Adrenal gland (tissue), 9 donors: ENCODE measurements at regions not wholly inside any gene's neighbourhood (a gene's known extent, or its start where the extent isn't known, plus 50 kb on each side); places are given as distances from the start of the nearest gene placed in this dataset.
"Not testable (repeated sequence)": the region's sequence is repeated elsewhere in the genome, so short reads cannot be mapped to it uniquely, and the experiment has no call there.

Experiments used
- DNase-seq, 7 donors: peaks; one replicate each; pipeline ENCODE4 v3.0.0-alpha.2; 2019 to 2020
- H3K27ac ChIP-seq, 5 donors: fragments of 200-600 bp; sonication (generic) in 4 of 5; 1 replicate in 3 of 5; 2 replicates in 2 of 5; pipeline versions ENCODE4 v1.5.1 to v1.8.0; 2016 to 2020; ENCODE audit warnings: mild to moderate bottlenecking in 1 of 5
- H3K27me3 ChIP-seq: fragments of 200-600 bp; 2 replicates; pipeline ENCODE4 v1.8.0; 2021
- H3K36me3 ChIP-seq, 2 donors: fragments of 200-600 bp; replicated peaks in 1 of 2; 1 replicate in 1 of 2; 2 replicates in 1 of 2; pipeline versions ENCODE4 v1.5.1 to v1.8.0; 2018 to 2022
- H3K4me1 ChIP-seq, 2 donors: fragments of 200-600 bp; replicated peaks in 1 of 2; 1 replicate in 1 of 2; 2 replicates in 1 of 2; pipeline versions ENCODE4 v1.5.1 to v1.8.0; 2018 to 2021
- H3K4me3 ChIP-seq, 4 donors: fragments of 200-600 bp; sonication (generic) in 3 of 4; one replicate each; pipeline ENCODE4 v1.5.1; 2016 to 2018
- H3K9me3 ChIP-seq, 3 donors: fragments of 200-600 bp; sonication (generic) in 1 of 3; replicated peaks in 1 of 3; 1 replicate in 2 of 3; 2 replicates in 1 of 3; pipeline versions ENCODE4 v1.5.1 to v1.8.0; 2016 to 2021
- POLR2A ChIP-seq, 2 donors: fragments of 450-650 bp; IDR thresholded peaks; one replicate each; pipeline ENCODE4 v1.6.1; 2017; ENCODE audit warnings: antibody characterized with exemption in 2 of 2, mild to moderate bottlenecking in 2 of 2, moderate library complexity in 1 of 2
- WGBS, 4 donors: extraction: QIAGEN DNeasy Blood & Tissue Kit in 2 of 4; methylation state at CpG; one replicate each; pipeline versions ENCODE4 v1.1.5 to v1.1.7; 2013 to 2017; 5-methylcytosine and 5-hydroxymethylcytosine counted together
- intact Hi-C, 2 donors: fragments of 100-400 bp; cut with DNase I; formaldehyde crosslinking; loops; one replicate each; pipeline versions ENCODE4 v1.14.1 to v1.15.0; 2022 to 2023
- TF ChIP-seq, protein P1 (sequence below), 6 experiments: fragments of 450-650 bp in 4 of 6; fragments of 200-600 bp in 2 of 6; sonication (generic) in 1 of 6; IDR thresholded peaks; 1 replicate in 5 of 6; 2 replicates in 1 of 6; pipeline versions ENCODE4 v1.5.1 to v1.8.0; 2016 to 2021; ENCODE audit warnings: antibody characterized with exemption in 6 of 6, mild to moderate bottlenecking in 2 of 6, moderate library complexity in 1 of 6
- donor health status: healthy with polysubstance abuse.
- donor health status: Bipolar disorder and iron deficiency.
- donor health status: DM: yes; HTN: yes; CAD: no.
- donor health status: DM: no; HTN: no; CAD: no.
- donor health status: DM: no; HTN: no; CAD: no.

DNA sequence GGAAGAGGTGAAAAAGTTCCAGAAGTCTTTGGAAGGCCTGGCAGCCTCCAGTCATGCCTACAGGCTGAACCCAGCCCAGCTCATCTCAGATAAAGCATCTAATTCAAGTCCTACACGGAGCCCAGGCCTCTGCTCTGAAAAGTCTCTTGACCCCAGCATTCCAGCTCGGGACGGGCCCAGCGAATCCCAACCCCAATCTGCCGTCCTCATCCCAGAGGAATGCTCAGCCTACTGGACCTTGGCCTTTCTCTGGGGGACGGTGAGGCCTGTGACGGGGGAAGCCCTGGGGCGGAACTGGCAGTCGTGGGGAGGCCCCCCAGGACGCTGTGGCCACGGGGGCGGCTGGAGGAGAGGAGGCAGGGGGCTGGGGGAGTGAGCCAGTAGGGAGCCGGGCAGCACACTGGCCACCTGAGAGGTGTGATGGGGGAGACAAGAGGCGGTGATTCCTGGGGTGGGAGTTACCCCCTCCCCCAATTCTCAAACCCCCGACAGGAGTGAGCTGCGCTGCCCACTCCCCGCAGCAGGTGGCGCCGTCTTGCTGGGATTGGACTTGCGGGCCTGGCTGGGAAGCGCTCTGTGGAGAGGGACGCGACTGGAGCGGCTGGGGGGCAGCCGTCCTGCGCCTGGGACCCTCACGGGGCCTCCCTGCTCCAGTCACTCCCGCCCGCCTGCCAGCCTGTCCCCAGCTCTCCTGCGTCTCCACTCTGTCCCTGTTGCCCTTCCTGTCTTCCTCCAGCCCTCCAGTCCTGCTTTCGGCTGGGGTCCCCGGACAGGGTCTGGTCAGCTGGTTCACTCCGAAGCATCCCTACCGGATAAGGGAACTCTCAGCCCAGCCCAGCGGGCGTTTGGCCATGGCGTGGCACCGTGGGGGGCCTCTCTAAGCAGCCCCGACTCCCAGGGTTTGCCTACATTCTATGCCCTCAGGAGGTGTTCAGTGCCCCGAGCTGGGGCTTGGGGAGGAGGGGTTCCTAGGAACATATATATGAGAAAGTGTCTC lies 182.6 kb upstream of the HAAO start:
- Histone ChIP-seq H3K9me3 (no peaks in the 10 kb centered on the region), H3K27ac (peak overlapping the region in 3 of 5 donors; percentile 20 to 71 (median 62)), H3K36me3 (no peaks in the 10 kb centered on the region), H3K27me3 (no peaks in the 10 kb centered on the region), H3K4me3 (peak overlapping the region in 2 of 4 donors; percentile 34 to 41), H3K4me1 (peaks cover 3 to 11% of the 10 kb centered on the region in 2 donors)
- WGBS, 4 donors: 16 to 41% (median 31%) methylated on average over 14 to 40 of the region's 40 CpGs
- TF ChIP-seq POLR2A (IDR thresholded peaks at IDR 0.05): no peak
- TF ChIP-seq, protein P1, sequence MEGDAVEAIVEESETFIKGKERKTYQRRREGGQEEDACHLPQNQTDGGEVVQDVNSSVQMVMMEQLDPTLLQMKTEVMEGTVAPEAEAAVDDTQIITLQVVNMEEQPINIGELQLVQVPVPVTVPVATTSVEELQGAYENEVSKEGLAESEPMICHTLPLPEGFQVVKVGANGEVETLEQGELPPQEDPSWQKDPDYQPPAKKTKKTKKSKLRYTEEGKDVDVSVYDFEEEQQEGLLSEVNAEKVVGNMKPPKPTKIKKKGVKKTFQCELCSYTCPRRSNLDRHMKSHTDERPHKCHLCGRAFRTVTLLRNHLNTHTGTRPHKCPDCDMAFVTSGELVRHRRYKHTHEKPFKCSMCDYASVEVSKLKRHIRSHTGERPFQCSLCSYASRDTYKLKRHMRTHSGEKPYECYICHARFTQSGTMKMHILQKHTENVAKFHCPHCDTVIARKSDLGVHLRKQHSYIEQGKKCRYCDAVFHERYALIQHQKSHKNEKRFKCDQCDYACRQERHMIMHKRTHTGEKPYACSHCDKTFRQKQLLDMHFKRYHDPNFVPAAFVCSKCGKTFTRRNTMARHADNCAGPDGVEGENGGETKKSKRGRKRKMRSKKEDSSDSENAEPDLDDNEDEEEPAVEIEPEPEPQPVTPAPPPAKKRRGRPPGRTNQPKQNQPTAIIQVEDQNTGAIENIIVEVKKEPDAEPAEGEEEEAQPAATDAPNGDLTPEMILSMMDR (IDR thresholded peaks at IDR 0.05): peak; percentile 82 to 96 (median 94)
- peak; percentile 73 to 85 (median 79) for DNase-seq
- intact Hi-C loops: loop anchor here (2.0 to 10.0 kb wide), 5 partner anchors 50 to 510 kb away; partner anchors contain the start of gene ZFP36L2 (in 1 of the 2)

DNA sequence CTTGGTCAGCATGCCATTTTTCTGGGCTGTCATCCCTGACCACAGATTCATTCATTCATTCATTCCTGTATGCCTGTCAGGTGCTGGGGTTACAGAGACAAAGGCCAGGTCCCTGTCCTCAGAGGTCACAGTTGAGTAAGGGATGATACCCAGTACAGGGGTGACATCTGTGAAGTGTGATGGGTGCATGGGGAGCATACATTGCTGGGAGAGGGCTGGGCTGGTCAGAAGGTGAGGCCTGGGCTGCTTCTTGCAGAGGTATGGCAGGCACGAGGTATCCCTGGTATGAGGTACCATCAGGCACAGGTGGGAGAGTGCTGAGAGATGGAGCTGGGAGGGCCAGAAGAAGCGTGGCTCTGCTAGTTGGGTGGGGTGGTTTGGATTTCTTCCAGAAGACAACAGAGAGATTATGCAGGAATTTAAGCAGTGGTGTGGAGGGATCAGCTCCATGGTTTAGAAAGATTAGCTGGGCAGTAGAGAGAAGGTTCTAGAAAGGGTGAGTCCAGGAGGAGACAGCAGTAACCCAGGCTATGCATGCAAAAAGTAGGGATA lies 181.9 kb upstream of the HAAO start:
- H3K4me1 ChIP-seq: peaks cover 3 to 11% of the 10 kb centered on the region in 2 donors
- intact Hi-C loops: loop anchor here (2.0 to 10.0 kb wide), 4 partner anchors 51 to 511 kb away; partner anchors contain the start of gene ZFP36L2 (in 1 of the 2)
- 70 to 84% (median 76%) methylated on average over 2 of the region's 2 CpGs for WGBS, 4 donors
- DNase-seq: no peak
- H3K27ac ChIP-seq: peak overlapping the region in 2 of 5 donors; percentile 62 to 71
- H3K27me3 ChIP-seq: no peaks in the 10 kb centered on the region
- H3K36me3 ChIP-seq: no peaks in the 10 kb centered on the region
- no peak overlapping the region for H3K4me3 ChIP-seq
- TF ChIP-seq POLR2A (IDR thresholded peaks at IDR 0.05): no peak
- TF ChIP-seq, protein P1 (IDR thresholded peaks at IDR 0.05): no peak
- no peaks in the 10 kb centered on the region for H3K9me3 ChIP-seq

DNA sequence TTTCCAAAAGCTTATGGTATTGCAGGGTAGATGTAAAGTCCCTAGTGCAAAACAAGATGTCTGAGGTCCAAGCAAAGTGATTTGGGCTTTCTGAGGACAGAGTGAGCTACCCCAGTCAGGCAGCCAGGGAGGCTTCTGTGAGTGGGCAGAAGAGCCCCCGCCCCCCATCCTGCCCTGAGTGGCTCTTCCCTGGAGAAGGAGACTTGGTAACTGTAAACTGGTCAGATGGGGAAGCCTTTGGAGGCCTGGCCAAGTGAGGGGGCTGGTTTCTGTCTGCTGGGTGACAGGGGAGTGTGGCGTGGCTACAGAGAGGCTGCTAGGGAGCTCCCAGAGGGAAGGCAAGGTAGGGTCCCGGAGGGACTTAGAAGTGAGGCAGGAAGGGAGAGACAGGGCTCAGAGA lies 181.3 kb upstream of the HAAO start:
- H3K4me3 ChIP-seq: no peak overlapping the region
- intact Hi-C loops: loop anchor here (2.0 to 10.0 kb wide), 4 partner anchors 51 to 511 kb away; partner anchors contain the start of gene ZFP36L2 (in 1 of the 2)

DNA sequence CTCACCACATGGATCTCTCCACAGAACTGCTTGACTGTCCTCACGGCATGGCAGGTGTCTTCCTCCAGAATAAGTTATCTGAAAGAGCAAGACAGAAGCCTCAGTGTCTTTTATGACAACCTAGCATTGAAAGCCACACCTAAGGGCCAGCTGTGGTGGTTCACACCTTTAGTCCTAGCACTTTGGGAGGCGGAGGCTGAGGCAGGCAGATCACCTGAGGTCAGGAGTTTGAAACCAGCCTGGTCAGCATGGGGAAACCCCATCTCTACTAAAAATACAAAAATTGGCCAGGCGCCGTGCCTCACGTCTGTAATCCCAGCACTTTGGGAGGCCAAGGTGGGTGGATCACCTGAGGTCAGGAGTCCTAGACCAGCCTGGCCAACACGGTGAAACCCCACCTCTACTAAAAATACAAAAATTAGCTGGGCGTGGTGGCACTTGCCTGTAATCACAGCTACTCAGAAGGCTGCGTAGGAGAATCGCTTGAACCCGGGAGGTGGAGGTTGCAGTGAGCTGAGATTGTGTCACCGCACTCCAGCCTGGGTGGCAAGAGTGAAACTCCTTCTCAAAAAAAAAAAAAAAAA lies 180.6 kb upstream of the HAAO start:
- WGBS, 4 donors: 91 to 100% (median 92%) methylated on average over 4 to 11 of the region's 11 CpGs
- not testable (repeated sequence) for H3K27ac ChIP-seq

More for the DNA sequence above, 181.3 kb upstream of the HAAO start:
- Histone ChIP-seq H3K9me3 (no peaks in the 10 kb centered on the region), H3K27ac (peak overlapping the region in 2 of 5 donors; percentile 62 to 71), H3K36me3 (no peaks in the 10 kb centered on the region), H3K4me1 (peaks cover 3 to 11% of the 10 kb centered on the region in 2 donors), H3K27me3 (no peaks in the 10 kb centered on the region)
- DNase-seq: no peak
- TF ChIP-seq, protein P1 (IDR thresholded peaks at IDR 0.05): no peak
- no peak for TF ChIP-seq POLR2A (IDR thresholded peaks at IDR 0.05)
- 82 to 94% (median 87%) methylated on average over 2 to 3 of the region's 3 CpGs for WGBS, 4 donors

More for the DNA sequence above, 180.6 kb upstream of the HAAO start:
- peaks cover 3 to 11% of the 10 kb centered on the region in 2 donors for H3K4me1 ChIP-seq
- H3K27me3 ChIP-seq, H3K4me3 ChIP-seq, H3K36me3 ChIP-seq, DNase-seq, H3K9me3 ChIP-seq: not testable (repeated sequence)
- intact Hi-C loops: loop anchor here (10.0 kb wide), 3 partner anchors 52 to 512 kb away; no protein-coding TSS in a partner anchor
